ENCODE measurements at regions not wholly inside any gene's neighbourhood (a gene's known extent, or its start where the extent isn't known, plus 50 kb on each side); places are given as distances from the start of the nearest gene placed in this dataset.

GRCh38 chr13:97534540-97534939, 100.6 kb downstream of the RAP2A start:
- no peak for TF ChIP-seq EP300 (IDR thresholded peaks at IDR 0.05)
- TF ChIP-seq POLR2AphosphoS5 (IDR thresholded peaks at IDR 0.05): no peak
- TF ChIP-seq CTCF (IDR thresholded peaks at IDR 0.05): no peak
